ENCODE measurements at regions not wholly inside any gene's neighbourhood (a gene's known extent, or its start where the extent isn't known, plus 50 kb on each side); places are given as distances from the start of the nearest gene placed in this dataset.
A peak's percentile ranks its signal among the peaks of the same experiment; 100 is the strongest.
"Not testable (repeated sequence)": the region's sequence is repeated elsewhere in the genome, so short reads cannot be mapped to it uniquely, and the experiment has no call there.

- DNase-seq: no peak
These were observed 94.2 kb upstream of the RAPGEF2 start for GRCh38 chr4:159008671-159009070.

- no peak for DNase-seq
These were observed 93.4 kb upstream of the RAPGEF2 start for GRCh38 chr4:159009521-159009920.

- DNase-seq: no peak
These were observed 92.8 kb upstream of the RAPGEF2 start for GRCh38 chr4:159010100-159010499.

- DNase-seq: no peak
These were observed 92.2 kb upstream of the RAPGEF2 start for GRCh38 chr4:159010563-159011260.

- no peak for DNase-seq
These were observed 90.5 kb upstream of the RAPGEF2 start for GRCh38 chr4:159012381-159012780.

GRCh38 chr4:159013692-159014091 is 89.2 kb upstream of the RAPGEF2 start:
- no peak for DNase-seq

- DNase-seq: no peak
These were observed 88.0 kb upstream of the RAPGEF2 start for GRCh38 chr4:159014859-159015258.

GRCh38 chr4:159015841-159016240 is 87.0 kb upstream of the RAPGEF2 start:
- DNase-seq: peak; percentile 17

- no peak for DNase-seq
These were observed 86.3 kb upstream of the RAPGEF2 start for GRCh38 chr4:159016593-159017024.

- peak; percentile 16 for DNase-seq
These were observed 85.4 kb upstream of the RAPGEF2 start for GRCh38 chr4:159017323-159018026.

- peak; percentile 25 for DNase-seq
These were observed 84.7 kb upstream of the RAPGEF2 start for GRCh38 chr4:159018062-159018629.

GRCh38 chr4:159019356-159019755 is 83.5 kb upstream of the RAPGEF2 start:
- DNase-seq: peak; percentile 28

GRCh38 chr4:159021597-159022385 is 81.1 kb upstream of the RAPGEF2 start:
- DNase-seq: no peak

GRCh38 chr4:159023741-159024140 is 79.1 kb upstream of the RAPGEF2 start:
- no peak for DNase-seq

- DNase-seq: no peak
These were observed 78.6 kb upstream of the RAPGEF2 start for GRCh38 chr4:159024266-159024665.

- no peak for DNase-seq
These were observed 78.1 kb upstream of the RAPGEF2 start for GRCh38 chr4:159024828-159025227.

GRCh38 chr4:159026329-159026728 is 76.5 kb upstream of the RAPGEF2 start:
- DNase-seq: no peak

- no peak for DNase-seq
These were observed 75.3 kb upstream of the RAPGEF2 start for GRCh38 chr4:159027535-159027934.

GRCh38 chr4:159029481-159029880 is 73.4 kb upstream of the RAPGEF2 start:
- no peak for DNase-seq

- not testable (repeated sequence) for DNase-seq
These were observed 72.6 kb upstream of the RAPGEF2 start for GRCh38 chr4:159030297-159030696.

- no peak for DNase-seq
These were observed 67.3 kb upstream of the RAPGEF2 start for GRCh38 chr4:159035570-159035969.

GRCh38 chr4:159038536-159038935 is 64.3 kb upstream of the RAPGEF2 start:
- no peak for DNase-seq
